Left lung (tissue), 4 donors: ENCODE measurements at regions not wholly inside any gene's neighbourhood (a gene's known extent, or its start where the extent isn't known, plus 50 kb on each side); places are given as distances from the start of the nearest gene placed in this dataset.
"Not testable (repeated sequence)": the region's sequence is repeated elsewhere in the genome, so short reads cannot be mapped to it uniquely, and the experiment has no call there.

Source experiments
- ATAC-seq: fragments of 200-7000 bp; cut with Tn5 transposase; one replicate; pipeline ENCODE4 v1.9.1; 2020; ENCODE audit warnings: moderate library complexity
- DNase-seq, 4 donors: peaks; one replicate each; pipeline ENCODE4 v3.0.0-alpha.2; 2013 to 2020
- H3K27ac ChIP-seq, 2 donors: fragments of 200-600 bp; sonication (generic) in 1 of 2; one replicate each; pipeline versions ENCODE4 v1.5.0 to v1.8.0; 2020 to 2021
- H3K27me3 ChIP-seq, 2 donors: fragments of 200-600 bp; sonication (generic) in 1 of 2; one replicate each; pipeline versions ENCODE4 v1.5.0 to v1.8.0; 2020 to 2021
- H3K36me3 ChIP-seq, 2 donors: fragments of 200-600 bp; sonication (generic) in 1 of 2; one replicate each; pipeline versions ENCODE4 v1.5.0 to v1.8.0; 2020 to 2021
- H3K4me1 ChIP-seq, 2 donors: fragments of 200-600 bp; one replicate each; pipeline ENCODE4 v1.8.0; 2021
- H3K4me3 ChIP-seq, 2 donors: fragments of 200-600 bp; sonication (generic) in 1 of 2; one replicate each; pipeline versions ENCODE4 v1.5.0 to v1.8.0; 2020 to 2021; ENCODE audit warnings: mild to moderate bottlenecking in 1 of 2
- H3K9me3 ChIP-seq, 2 donors: fragments of 200-600 bp; sonication (generic) in 1 of 2; one replicate each; pipeline versions ENCODE4 v1.5.0 to v1.8.0; 2020 to 2021
- CTCF ChIP-seq, 2 donors: fragments of 200-600 bp; sonication (generic) in 1 of 2; IDR thresholded peaks; one replicate each; pipeline versions ENCODE4 v1.5.0 to v1.8.0; 2021; ENCODE audit warnings: antibody characterized with exemption in 2 of 2
- intact Hi-C, 2 donors: fragments of 100-400 bp; cut with DNase I; formaldehyde crosslinking; loops; one replicate each; pipeline versions ENCODE4 v1.11.2 to v1.14.2; 2022
- donor health status: DM: no; HTN: yes; CAD: no.
- donor health status: DM: no; HTN: no; CAD: no.

- H3K27me3 ChIP-seq = no peaks in the 10 kb centered on the region
- intact Hi-C loops = no loop called here
- ATAC-seq = no peak
- DNase-seq = no peak
- H3K4me1 ChIP-seq = no peaks in the 10 kb centered on the region
- no peak for TF ChIP-seq CTCF (IDR thresholded peaks at IDR 0.05)
- H3K27ac ChIP-seq = no peak overlapping the region
- H3K9me3 ChIP-seq = peaks cover 0 to 6% of the 10 kb centered on the region in 2 donors
- no peak overlapping the region for H3K4me3 ChIP-seq
- no peaks in the 10 kb centered on the region for H3K36me3 ChIP-seq
Measured at GRCh38 chr4:137950286-137950685, 291.9 kb downstream of the SLC7A11 start.

GRCh38 chr4:137949746-137950145 lies 292.4 kb downstream of the SLC7A11 start:
- Histone ChIP-seq H3K4me1 (no peaks in the 10 kb centered on the region), H3K27me3 (no peaks in the 10 kb centered on the region), H3K9me3 (peaks cover 0 to 6% of the 10 kb centered on the region in 2 donors), H3K4me3 (no peak overlapping the region), H3K27ac (no peak overlapping the region), H3K36me3 (no peaks in the 10 kb centered on the region)
- no peak for TF ChIP-seq CTCF (IDR thresholded peaks at IDR 0.05)
- intact Hi-C loops = no loop called here
- ATAC-seq = no peak
- DNase-seq = no peak

- TF ChIP-seq CTCF (IDR thresholded peaks at IDR 0.05) = no peak
- no peak for DNase-seq
- Histone ChIP-seq H3K27ac (no peak overlapping the region), H3K36me3 (no peaks in the 10 kb centered on the region), H3K9me3 (peaks cover 0 to 9% of the 10 kb centered on the region in 2 donors), H3K27me3 (no peaks in the 10 kb centered on the region), H3K4me1 (no peaks in the 10 kb centered on the region), H3K4me3 (no peak overlapping the region)
- ATAC-seq = no peak
- intact Hi-C loops = no loop called here
Measured at GRCh38 chr4:137946453-137947174, 295.5 kb downstream of the SLC7A11 start.

- intact Hi-C loops, H3K27me3 ChIP-seq, H3K27ac ChIP-seq, ATAC-seq, H3K4me3 ChIP-seq, H3K4me1 ChIP-seq, H3K36me3 ChIP-seq: not testable (repeated sequence)
- peaks cover 0 to 26% of the 10 kb centered on the region in 2 donors for H3K9me3 ChIP-seq
- DNase-seq = peak in 1 of 4 donors; percentile 13
Measured at GRCh38 chr4:137942815-137943214, 299.3 kb downstream of the SLC7A11 start.

- DNase-seq = peak in 1 of 4 donors; percentile 40
- H3K36me3 ChIP-seq, H3K4me3 ChIP-seq, H3K27me3 ChIP-seq, intact Hi-C loops, H3K27ac ChIP-seq, H3K4me1 ChIP-seq, ATAC-seq: not testable (repeated sequence)
- peaks cover 0 to 26% of the 10 kb centered on the region in 2 donors for H3K9me3 ChIP-seq
Measured at GRCh38 chr4:137942015-137942515, 300.1 kb downstream of the SLC7A11 start.

- Histone ChIP-seq H3K9me3 (peaks cover 0 to 11% of the 10 kb centered on the region in 2 donors), H3K27ac (no peak overlapping the region), H3K4me1 (no peaks in the 10 kb centered on the region), H3K27me3 (no peaks in the 10 kb centered on the region), H3K36me3 (no peaks in the 10 kb centered on the region), H3K4me3 (no peak overlapping the region)
- TF ChIP-seq CTCF (IDR thresholded peaks at IDR 0.05) = no peak
- no peak for ATAC-seq
- no peak for DNase-seq
- intact Hi-C loops = no loop called here
Measured at GRCh38 chr4:137934911-137935310, 307.2 kb downstream of the SLC7A11 start.
